Uterus (tissue), 2 donors: ENCODE measurements at regions not wholly inside any gene's neighbourhood (a gene's known extent, or its start where the extent isn't known, plus 50 kb on each side); places are given as distances from the start of the nearest gene placed in this dataset.

ENCODE experiments used
- CTCF ChIP-seq, 4 experiments: fragments of 200-600 bp in 2 of 4; fragments of 450-650 bp in 2 of 4; sonication (generic) in 2 of 4; IDR thresholded peaks; one replicate each; pipeline ENCODE4 v1.5.1; 2016 to 2019; ENCODE audit warnings: antibody characterized with exemption in 4 of 4, mild to moderate bottlenecking in 2 of 4, moderate library complexity in 1 of 4
- POLR2A ChIP-seq, 2 donors: fragments of 450-650 bp; IDR thresholded peaks; one replicate each; pipeline ENCODE4 v1.6.1; 2016; ENCODE audit warnings: antibody characterized with exemption in 2 of 2, mild to moderate bottlenecking in 1 of 2, moderate library complexity in 1 of 2

GRCh38 chr2:152825834-152826233, 107.4 kb downstream of the ARL6IP6 start:
- no peak for TF ChIP-seq CTCF (IDR thresholded peaks at IDR 0.05)
- TF ChIP-seq POLR2A (IDR thresholded peaks at IDR 0.05) = no peak
